Epithelial cell of esophagus (primary cell): ENCODE measurements at regions not wholly inside any gene's neighbourhood (a gene's known extent, or its start where the extent isn't known, plus 50 kb on each side); places are given as distances from the start of the nearest gene placed in this dataset.

Source experiments
- DNase-seq: peaks from one replicate; pipeline ENCODE4 v3.0.0; 2010; ENCODE audit warnings: low read depth
- H3K4me3 ChIP-seq: 2 replicates; pipeline ENCODE4 v1.5.1; 2011; ENCODE audit warnings: mild to moderate bottlenecking, low read length, control low read depth
- TF ChIP-seq, protein P1 (sequence below): IDR thresholded peaks from 2 replicates; pipeline ENCODE4 v1.5.1; 2011; ENCODE audit warnings: low read depth, mild to moderate bottlenecking, low read length, control low read depth, inconsistent platforms; ENCODE audit not compliant: insufficient read depth; ENCODE audit errors: missing control alignments

DNA sequence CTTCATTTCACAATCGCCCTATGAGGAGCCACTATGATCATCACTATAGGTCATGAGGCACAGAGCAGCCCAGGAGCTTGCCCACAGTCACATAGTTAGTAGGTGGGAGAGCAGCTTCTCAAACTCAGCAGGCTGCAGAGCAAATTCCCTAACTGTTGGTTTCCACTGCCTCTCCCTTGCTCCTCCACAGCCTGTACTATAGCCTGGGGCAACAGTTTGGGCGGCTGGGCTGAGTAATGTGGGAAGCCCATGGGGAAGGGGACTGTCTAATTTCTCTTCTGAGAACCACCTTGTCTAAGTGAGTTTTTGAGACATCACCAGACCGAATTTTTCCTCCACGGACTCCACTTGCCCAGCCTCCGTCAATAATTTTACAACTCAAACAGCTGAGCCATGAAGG lies 73.4 kb upstream of the GPR139 start:
- no peak for DNase-seq
- TF ChIP-seq, protein P1, sequence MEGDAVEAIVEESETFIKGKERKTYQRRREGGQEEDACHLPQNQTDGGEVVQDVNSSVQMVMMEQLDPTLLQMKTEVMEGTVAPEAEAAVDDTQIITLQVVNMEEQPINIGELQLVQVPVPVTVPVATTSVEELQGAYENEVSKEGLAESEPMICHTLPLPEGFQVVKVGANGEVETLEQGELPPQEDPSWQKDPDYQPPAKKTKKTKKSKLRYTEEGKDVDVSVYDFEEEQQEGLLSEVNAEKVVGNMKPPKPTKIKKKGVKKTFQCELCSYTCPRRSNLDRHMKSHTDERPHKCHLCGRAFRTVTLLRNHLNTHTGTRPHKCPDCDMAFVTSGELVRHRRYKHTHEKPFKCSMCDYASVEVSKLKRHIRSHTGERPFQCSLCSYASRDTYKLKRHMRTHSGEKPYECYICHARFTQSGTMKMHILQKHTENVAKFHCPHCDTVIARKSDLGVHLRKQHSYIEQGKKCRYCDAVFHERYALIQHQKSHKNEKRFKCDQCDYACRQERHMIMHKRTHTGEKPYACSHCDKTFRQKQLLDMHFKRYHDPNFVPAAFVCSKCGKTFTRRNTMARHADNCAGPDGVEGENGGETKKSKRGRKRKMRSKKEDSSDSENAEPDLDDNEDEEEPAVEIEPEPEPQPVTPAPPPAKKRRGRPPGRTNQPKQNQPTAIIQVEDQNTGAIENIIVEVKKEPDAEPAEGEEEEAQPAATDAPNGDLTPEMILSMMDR: no peak
- H3K4me3 ChIP-seq: no peak overlapping the region

GRCh38 chr16:20141956-20142355 lies 68.3 kb upstream of the GPR139 start:
- TF ChIP-seq, protein P1: no peak
- H3K4me3 ChIP-seq: no peak overlapping the region
- DNase-seq: no peak

DNA sequence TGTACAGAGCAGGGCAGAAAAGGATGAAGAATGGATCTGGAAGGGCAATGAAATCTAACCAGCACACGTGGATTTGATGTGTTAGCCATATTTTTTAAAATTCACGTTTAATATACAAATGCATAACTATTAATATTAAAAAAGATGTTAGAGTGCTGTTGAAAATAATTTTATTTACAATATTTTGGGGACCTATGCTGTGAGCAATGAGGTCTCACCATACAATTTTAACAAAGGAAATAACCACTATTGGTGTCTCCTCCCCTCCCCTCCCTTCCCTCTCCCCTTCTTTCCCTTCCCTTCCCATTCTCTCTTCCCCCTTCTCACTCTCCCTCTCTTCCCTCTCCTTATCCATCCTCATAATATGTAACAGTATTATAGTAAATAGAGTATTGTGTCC lies 64.2 kb upstream of the GPR139 start:
- no peak for DNase-seq

GRCh38 chr16:20137194-20137593 lies 63.5 kb upstream of the GPR139 start:
- no peak overlapping the region for H3K4me3 ChIP-seq
- TF ChIP-seq, protein P1: no peak
- DNase-seq: peak; percentile 13

More for the DNA sequence above, 64.2 kb upstream of the GPR139 start:
- H3K4me3 ChIP-seq: no peak overlapping the region
- TF ChIP-seq, protein P1: no peak

DNA sequence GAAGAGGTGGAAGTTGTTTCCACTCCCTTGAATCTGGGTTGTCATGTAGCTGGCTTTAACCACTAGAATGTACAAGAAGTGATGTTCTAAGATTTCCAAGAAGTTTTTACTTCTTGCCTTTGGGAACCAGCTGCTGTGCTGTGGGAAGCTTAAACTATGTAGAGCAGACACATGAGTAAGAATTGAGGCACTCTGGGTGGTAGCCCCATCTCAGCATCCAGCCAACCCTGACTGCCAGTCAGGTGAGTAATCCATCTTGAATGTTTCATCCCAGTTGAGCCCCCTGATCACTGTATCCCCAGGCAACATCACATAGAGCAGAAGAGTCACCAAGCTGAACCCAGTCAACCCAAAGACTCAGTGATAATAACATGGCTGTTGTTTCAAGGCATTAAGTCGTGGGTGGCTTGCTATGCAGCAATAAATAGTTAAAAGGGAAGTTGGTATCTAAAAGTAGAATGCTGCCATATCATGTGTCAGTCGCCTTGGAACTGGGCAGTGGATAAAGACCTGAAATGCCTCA lies 62.8 kb upstream of the GPR139 start:
- no peak for DNase-seq
- TF ChIP-seq, protein P1: no peak
- H3K4me3 ChIP-seq: no peak overlapping the region

DNA sequence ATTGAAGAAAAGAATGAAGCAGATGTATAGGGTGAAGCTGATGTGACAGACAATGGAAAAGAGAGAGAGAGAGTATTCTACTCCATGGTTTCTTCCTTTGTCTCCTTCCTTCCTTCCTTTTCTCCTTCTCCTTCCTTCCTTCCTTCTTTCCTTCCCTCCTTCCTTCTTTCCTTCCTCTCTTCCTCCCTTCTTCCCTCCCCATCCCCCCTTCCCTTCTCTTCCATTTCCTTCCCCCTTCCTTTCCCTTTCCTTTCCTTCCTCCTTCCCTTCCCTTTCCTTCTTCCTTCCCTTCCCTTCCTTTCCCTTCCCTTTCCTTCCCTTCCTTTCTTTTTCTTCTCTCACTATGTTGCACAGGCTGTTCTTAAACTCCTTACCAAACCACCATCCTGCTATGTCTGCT lies 55.7 kb upstream of the GPR139 start:
- H3K4me3 ChIP-seq: no peak overlapping the region
- DNase-seq: no peak
- TF ChIP-seq, protein P1: no peak
